Endothelial cell of umbilical vein (primary cell): ENCODE measurements at regions not wholly inside any gene's neighbourhood (a gene's known extent, or its start where the extent isn't known, plus 50 kb on each side); places are given as distances from the start of the nearest gene placed in this dataset.

ENCODE experiments used
- BruUV-seq: library from RNA; stranded (reverse); fragments of 400-500 nt; replicated peaks from 2 replicates; lab custom pipeline; 2021; lab: Mats Ljungman, UMichigan
- CTCF ChIA-PET: fragments of 300-600, 350-600 bp; sonication (Branson Sonifier 250); formaldehyde crosslinking; loops from one replicate; lab custom pipeline; 2021; ENCODE audit warnings: antibody characterized with exemption, inconsistent platforms; lab: Charles Lee
- POLR2A ChIA-PET: fragments of 300-600, 350-600 bp; sonication (Branson Sonifier 250); formaldehyde crosslinking; loops from one replicate; lab custom pipeline; 2021; ENCODE audit warnings: antibody characterized with exemption, inconsistent platforms; lab: Charles Lee
- DNase-seq: peaks from one replicate; pipeline ENCODE4 v3.0.0-alpha.2; 2011; ENCODE audit warnings: low read depth, low spot score
- FAIRE-seq: peaks from 2 replicates; lab custom pipeline; 2011; peaks lifted over from hg19 to GRCh38; lab: Jason Lieb, UNC
- H2AFZ ChIP-seq: 2 replicates; pipeline ENCODE4 v1.6.0; 2012; ENCODE audit warnings: low read depth, low read length, control low read depth, inconsistent platforms
- H3K27ac ChIP-seq: 2 replicates; pipeline ENCODE4 v1.5.1; 2011; ENCODE audit warnings: low read depth, mild to moderate bottlenecking, control low read depth, low read length, moderate library complexity; ENCODE audit not compliant: insufficient read depth
- H3K27me3 ChIP-seq, 2 experiments: 2 replicates each; pipeline versions ENCODE4 v1.6.0 to v1.6.1; 2011; ENCODE audit warnings: low read length in 2 of 2, mixed read lengths in 1 of 2; ENCODE audit not compliant: control insufficient read depth in 2 of 2, insufficient read depth in 2 of 2
- H3K36me3 ChIP-seq, 2 experiments: 2 replicates in 1 of 2; 3 replicates in 1 of 2; pipeline ENCODE4 v1.5.1; 2011; ENCODE audit warnings: low read length in 2 of 2, mild to moderate bottlenecking in 1 of 2, moderate library complexity in 1 of 2; ENCODE audit not compliant: control insufficient read depth in 2 of 2, insufficient read depth in 2 of 2; ENCODE audit errors: extremely low read depth in 1 of 2
- H3K4me1 ChIP-seq: 3 replicates; pipeline ENCODE4 v1.5.1; 2011; ENCODE audit warnings: mild to moderate bottlenecking, low read length; ENCODE audit not compliant: control insufficient read depth, insufficient read depth; ENCODE audit errors: extremely low read depth
- H3K4me2 ChIP-seq: 2 replicates; pipeline ENCODE4 v1.6.1; 2011; ENCODE audit warnings: low read length, control low read depth, mixed read lengths; ENCODE audit not compliant: insufficient read depth
- H3K4me3 ChIP-seq, 3 experiments: fragments of 200-600 bp in 1 of 3; sonication (generic), shearing (Covaris generic) in 1 of 3; replicated peaks in 1 of 3; 2 replicates each; pipeline ENCODE4 v1.5.1; 2011 to 2016; ENCODE audit warnings: control low read depth in 3 of 3, low read length in 3 of 3, mild to moderate bottlenecking in 2 of 3, inconsistent platforms in 1 of 3, low read depth in 1 of 3, moderate library complexity in 1 of 3; ENCODE audit not compliant: insufficient read depth in 1 of 3
- H3K79me2 ChIP-seq: 2 replicates; pipeline ENCODE4 v1.6.0; 2012; ENCODE audit warnings: low read length, inconsistent platforms; ENCODE audit not compliant: control insufficient read depth, insufficient read depth
- H3K9ac ChIP-seq: replicated peaks from 2 replicates; pipeline ENCODE3; 2011; ENCODE audit warnings: low read length, control low read depth; ENCODE audit not compliant: insufficient read depth; ENCODE audit errors: extremely low read depth
- H3K9me1 ChIP-seq: replicated peaks from 3 replicates; pipeline ENCODE4 v1.6.0; 2011; ENCODE audit warnings: mild to moderate bottlenecking, low read length; ENCODE audit not compliant: control insufficient read depth, insufficient read depth; ENCODE audit errors: extremely low read depth
- H3K9me3 ChIP-seq: replicated peaks from 2 replicates; pipeline ENCODE4 v1.5.1; 2012; ENCODE audit warnings: low read length, inconsistent platforms; ENCODE audit not compliant: control insufficient read depth, insufficient read depth
- H4K20me1 ChIP-seq: replicated peaks from 2 replicates; pipeline ENCODE3; 2011; ENCODE audit warnings: mild to moderate bottlenecking, low read length; ENCODE audit not compliant: control insufficient read depth, insufficient read depth; ENCODE audit errors: extremely low read depth
- EZH2 ChIP-seq: IDR thresholded peaks from 2 replicates; pipeline ENCODE4 v1.6.1; 2012; ENCODE audit warnings: borderline replicate concordance, low read depth, mild to moderate bottlenecking, moderate library complexity, low read length, inconsistent platforms; ENCODE audit not compliant: severe bottlenecking
- FOS ChIP-seq: IDR thresholded peaks from 2 replicates; pipeline ENCODE4 v1.6.1; 2011; ENCODE audit warnings: mild to moderate bottlenecking, low read length, moderate library complexity, borderline replicate concordance; ENCODE audit not compliant: insufficient read depth
- GATA2 ChIP-seq: IDR thresholded peaks from 2 replicates; pipeline ENCODE4 v1.7.0; 2011; ENCODE audit warnings: low read depth, mild to moderate bottlenecking, moderate library complexity, mixed read lengths, low read length; ENCODE audit not compliant: insufficient read length, insufficient read depth
- JUN ChIP-seq: IDR thresholded peaks from 2 replicates; pipeline ENCODE4 v1.6.1; 2011; ENCODE audit warnings: borderline replicate concordance, low read depth; ENCODE audit not compliant: insufficient read length, insufficient read depth
- MYC ChIP-seq: IDR thresholded peaks from one replicate; pipeline ENCODE4 v1.6.1; 2011; ENCODE audit warnings: mild to moderate bottlenecking, low read depth, low read length
- POLR2A ChIP-seq: IDR thresholded peaks from 2 replicates; pipeline ENCODE4 v1.6.1; 2012; ENCODE audit warnings: low read depth, mild to moderate bottlenecking, control low read depth, low read length
- POLR2AphosphoS5 ChIP-seq: IDR thresholded peaks from 2 replicates; pipeline ENCODE4 v1.6.1; 2012; ENCODE audit warnings: low read depth, mild to moderate bottlenecking, control low read depth, low read length, moderate library complexity; ENCODE audit not compliant: insufficient read depth
- dilution Hi-C: fragments of 300-500 bp; cut with MboI; formaldehyde crosslinking; loops from one replicate; pipeline ENCODE4 v1.15.0; 2019; ENCODE audit warnings: low sequenced_read_pairs; ENCODE audit not compliant: extremely low pct_ligation_motif_present
- intact Hi-C: fragments of 100-400 bp; cut with micrococcal nuclease; formaldehyde crosslinking; loops from one replicate; pipeline ENCODE4 v1.10.0; 2022
- TF ChIP-seq, protein P1 (sequence below), 2 donors: IDR thresholded peaks; 1 replicate in 1 of 2; 2 replicates in 1 of 2; pipeline ENCODE4 v1.5.1; 2011; ENCODE audit warnings: low read length in 2 of 2, mild to moderate bottlenecking in 2 of 2, moderate library complexity in 2 of 2, control low read depth in 1 of 2, inconsistent platforms in 1 of 2, low read depth in 1 of 2; ENCODE audit not compliant: insufficient read depth in 1 of 2; ENCODE audit errors: extremely low read depth in 1 of 2
- TF ChIP-seq, protein P2 (sequence below): IDR thresholded peaks from 2 replicates; pipeline ENCODE4 v1.6.1; 2011; ENCODE audit not compliant: insufficient read depth, insufficient read length

DNA sequence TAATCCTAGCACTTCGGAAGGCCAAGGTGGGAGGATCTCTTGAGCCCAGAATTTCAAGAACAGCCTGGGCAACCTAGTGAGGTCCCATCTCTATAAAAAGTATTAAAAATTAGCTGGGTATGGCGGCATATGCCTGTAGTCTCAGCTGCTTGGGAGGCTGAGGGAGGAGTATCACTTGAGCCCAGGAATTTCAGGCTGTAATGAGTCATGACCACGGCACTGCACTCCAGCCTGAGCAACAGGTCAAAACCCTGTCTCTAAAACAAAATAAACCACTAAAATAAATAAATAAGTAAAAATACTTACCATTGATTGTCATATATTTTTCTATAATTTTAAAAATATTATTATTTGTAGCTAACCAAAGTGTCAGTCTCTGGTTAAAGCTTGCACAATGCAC is 315.6 kb upstream of the SMIM31 start:
- dilution Hi-C loops, result no loop called here
- FAIRE-seq, result no peak
- no peaks in the 10 kb centered on the region for H4K20me1 ChIP-seq
- CTCF ChIA-PET, result no interaction called here
- POLR2A ChIA-PET, result no interaction called here
- no peak for TF ChIP-seq FOS
- TF ChIP-seq, protein P1, sequence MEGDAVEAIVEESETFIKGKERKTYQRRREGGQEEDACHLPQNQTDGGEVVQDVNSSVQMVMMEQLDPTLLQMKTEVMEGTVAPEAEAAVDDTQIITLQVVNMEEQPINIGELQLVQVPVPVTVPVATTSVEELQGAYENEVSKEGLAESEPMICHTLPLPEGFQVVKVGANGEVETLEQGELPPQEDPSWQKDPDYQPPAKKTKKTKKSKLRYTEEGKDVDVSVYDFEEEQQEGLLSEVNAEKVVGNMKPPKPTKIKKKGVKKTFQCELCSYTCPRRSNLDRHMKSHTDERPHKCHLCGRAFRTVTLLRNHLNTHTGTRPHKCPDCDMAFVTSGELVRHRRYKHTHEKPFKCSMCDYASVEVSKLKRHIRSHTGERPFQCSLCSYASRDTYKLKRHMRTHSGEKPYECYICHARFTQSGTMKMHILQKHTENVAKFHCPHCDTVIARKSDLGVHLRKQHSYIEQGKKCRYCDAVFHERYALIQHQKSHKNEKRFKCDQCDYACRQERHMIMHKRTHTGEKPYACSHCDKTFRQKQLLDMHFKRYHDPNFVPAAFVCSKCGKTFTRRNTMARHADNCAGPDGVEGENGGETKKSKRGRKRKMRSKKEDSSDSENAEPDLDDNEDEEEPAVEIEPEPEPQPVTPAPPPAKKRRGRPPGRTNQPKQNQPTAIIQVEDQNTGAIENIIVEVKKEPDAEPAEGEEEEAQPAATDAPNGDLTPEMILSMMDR (IDR thresholded peaks at IDR 0.05; ENCODE audit: extremely low read depth in 1 of 2, insufficient read depth in 1 of 2, low read depth in 1 of 2, low read length in 2 of 2), result no peak
- TF ChIP-seq EZH2, result no peak
- TF ChIP-seq MYC, result no peak
- TF ChIP-seq, protein P2, sequence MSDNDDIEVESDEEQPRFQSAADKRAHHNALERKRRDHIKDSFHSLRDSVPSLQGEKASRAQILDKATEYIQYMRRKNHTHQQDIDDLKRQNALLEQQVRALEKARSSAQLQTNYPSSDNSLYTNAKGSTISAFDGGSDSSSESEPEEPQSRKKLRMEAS, result no peak
- no peak for TF ChIP-seq GATA2
- no peak for TF ChIP-seq POLR2A
- TF ChIP-seq JUN, result no peak
- no peak for TF ChIP-seq POLR2AphosphoS5
- H3K36me3 ChIP-seq, result no peaks in the 10 kb centered on the region
- no TSS peak for BruUV-seq
- no peak overlapping the region for H3K9ac ChIP-seq
- no peak overlapping the region for H3K4me2 ChIP-seq
- H3K79me2 ChIP-seq, result no peaks in the 10 kb centered on the region
- H2AFZ ChIP-seq, result no peak overlapping the region
- H3K9me1 ChIP-seq, result no peaks in the 10 kb centered on the region
- H3K4me3 ChIP-seq, result no peak overlapping the region
- no peaks in the 10 kb centered on the region for H3K4me1 ChIP-seq
- no peak overlapping the region for H3K27ac ChIP-seq
- intact Hi-C loops, result no loop called here
- H3K27me3 ChIP-seq, result no peaks in the 10 kb centered on the region
- no peak for DNase-seq
- H3K9me3 ChIP-seq, result peaks cover 5% of the 10 kb centered on the region
